Urinary bladder (tissue), 3 donors: ENCODE measurements at regions not wholly inside any gene's neighbourhood (a gene's known extent, or its start where the extent isn't known, plus 50 kb on each side); places are given as distances from the start of the nearest gene placed in this dataset.

ENCODE experiments used
- DNase-seq: peaks from one replicate; pipeline ENCODE4 v3.0.0-alpha.2; 2015; ENCODE audit errors: extremely low spot score
- H3K27ac ChIP-seq: one replicate; pipeline ENCODE4 v1.5.1; 2013; ENCODE audit warnings: low read depth, mild to moderate bottlenecking, moderate library complexity
- H3K36me3 ChIP-seq: one replicate; pipeline ENCODE4 v1.6.1; 2013; ENCODE audit warnings: mild to moderate bottlenecking, moderate library complexity; ENCODE audit not compliant: insufficient read depth
- H3K4me1 ChIP-seq: one replicate; pipeline ENCODE4 v1.6.1; 2013; ENCODE audit warnings: mild to moderate bottlenecking, moderate library complexity; ENCODE audit not compliant: insufficient read depth
- H3K4me3 ChIP-seq: one replicate; pipeline ENCODE4 v1.5.1; 2013; ENCODE audit warnings: low read depth, low read length
- WGBS: extraction: QIAGEN DNeasy Blood & Tissue Kit; methylation state at CpG from one replicate; pipeline ENCODE4 v1.1.7; 2013; 5-methylcytosine and 5-hydroxymethylcytosine counted together
- donor health status: healthy with polysubstance abuse.
- donor health status: healthy.

DNA sequence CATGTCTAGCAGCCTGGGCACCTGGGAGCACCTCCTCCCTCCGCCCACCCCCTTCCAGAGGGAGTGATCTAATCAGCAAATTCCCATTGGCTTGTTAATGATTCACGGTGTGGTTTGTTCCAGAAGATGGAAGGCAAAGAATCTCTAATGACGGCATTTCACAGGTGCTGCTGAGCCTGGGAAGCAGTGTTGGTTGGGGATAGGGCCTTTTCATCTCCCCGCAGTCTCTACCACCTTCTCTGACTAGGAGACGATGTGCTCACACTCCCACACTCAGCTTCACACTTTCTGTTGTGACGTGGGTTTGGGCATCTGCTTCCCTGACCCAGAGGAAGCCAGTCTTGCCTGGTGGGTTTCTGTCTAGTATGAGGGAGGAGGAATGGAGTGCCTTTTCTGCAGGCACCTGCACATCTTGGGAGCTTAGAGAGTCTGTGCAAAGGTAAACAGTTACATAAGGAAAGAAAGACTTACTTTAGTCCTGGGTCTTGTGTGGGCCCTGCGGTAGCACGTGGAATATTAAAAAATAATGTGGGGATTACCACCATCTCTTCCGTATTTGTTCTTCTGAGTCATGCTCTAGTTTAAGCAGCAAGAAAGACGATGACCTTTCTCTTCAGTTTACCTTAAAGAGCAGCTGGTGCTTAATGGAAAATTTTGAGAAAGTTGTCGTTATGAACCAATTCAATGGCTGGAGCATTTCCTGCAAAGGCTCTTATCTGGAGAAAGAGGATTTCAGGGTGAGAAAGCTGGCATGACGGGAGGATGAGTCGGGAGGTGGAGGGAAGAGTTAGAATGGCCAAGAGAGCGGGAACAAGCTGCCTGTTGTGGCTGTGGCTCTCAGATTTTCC lies 70.6 kb upstream of the ARHGAP5 start:
- DNase-seq, result no peak
- Histone ChIP-seq H3K4me1 (no peaks in the 10 kb centered on the region), H3K4me3 (no peak overlapping the region), H3K27ac (no peak overlapping the region), H3K36me3 (no peaks in the 10 kb centered on the region)
- WGBS, result 69% methylated on average over 14 of the region's 14 CpGs

GRCh38 chr14:32007755-32008362 lies 69.2 kb upstream of the ARHGAP5 start:
- Histone ChIP-seq H3K4me1 (no peaks in the 10 kb centered on the region), H3K36me3 (no peaks in the 10 kb centered on the region), H3K27ac (no peak overlapping the region), H3K4me3 (no peak overlapping the region)
- WGBS, result 57% methylated on average over 2 of the region's 2 CpGs
- DNase-seq, result no peak

DNA sequence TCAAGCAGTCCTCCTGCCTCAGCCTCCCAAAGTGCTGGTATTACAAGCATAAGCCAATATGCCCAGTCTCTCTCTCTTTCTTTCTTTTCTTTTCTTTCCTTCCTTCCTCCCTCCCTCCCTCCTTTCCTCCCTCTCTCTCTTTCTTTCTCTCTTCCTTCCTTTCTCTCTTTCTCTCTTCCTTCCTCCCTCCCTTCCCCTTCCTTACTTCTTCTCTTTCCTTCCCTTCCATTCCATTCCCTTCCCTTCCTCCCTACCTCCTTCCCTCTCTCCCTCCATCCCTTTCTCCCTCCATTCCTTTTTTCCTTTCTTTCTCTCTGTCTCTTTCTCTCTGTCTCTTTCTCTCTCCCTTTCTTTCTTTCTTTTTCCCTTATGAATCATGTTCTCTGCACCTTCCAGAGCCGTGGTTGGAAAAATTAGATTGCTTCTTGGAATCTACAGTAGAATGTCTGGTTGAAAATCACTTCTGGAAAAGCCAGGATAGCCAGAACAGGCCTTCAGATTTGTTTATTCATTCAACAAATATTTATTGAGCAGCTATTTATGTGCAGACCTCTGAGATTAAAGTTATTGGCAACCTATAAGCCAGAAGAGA lies 68.4 kb upstream of the ARHGAP5 start:
- H3K36me3 ChIP-seq, result no peaks in the 10 kb centered on the region
- whole genome bisulfite sequencing, result 38% methylated on average over 1 of the region's 1 CpG

GRCh38 chr14:32009221-32009975 lies 67.7 kb upstream of the ARHGAP5 start:
- Histone ChIP-seq H3K4me3 (no peak overlapping the region), H3K4me1 (no peaks in the 10 kb centered on the region), H3K36me3 (no peaks in the 10 kb centered on the region), H3K27ac (no peak overlapping the region)
- WGBS, result 55% methylated on average over 5 of the region's 5 CpGs
- DNase-seq, result no peak

More for the DNA sequence above, 68.4 kb upstream of the ARHGAP5 start:
- Histone ChIP-seq H3K4me3 (no peak overlapping the region), H3K27ac (no peak overlapping the region), H3K4me1 (no peaks in the 10 kb centered on the region)
- DNase-seq, result no peak

GRCh38 chr14:32009976-32010581 lies 67.0 kb upstream of the ARHGAP5 start:
- Histone ChIP-seq H3K4me3 (no peak overlapping the region), H3K36me3 (no peaks in the 10 kb centered on the region), H3K4me1 (no peaks in the 10 kb centered on the region), H3K27ac (no peak overlapping the region)
- WGBS, result 86% methylated on average over 6 of the region's 6 CpGs
- no peak for DNase-seq

- no peaks in the 10 kb centered on the region for H3K36me3 ChIP-seq
- no peak overlapping the region for H3K27ac ChIP-seq
- no peaks in the 10 kb centered on the region for H3K4me1 ChIP-seq
- no peak overlapping the region for H3K4me3 ChIP-seq
- no peak for DNase-seq
- 88% methylated on average over 4 of the region's 4 CpGs for WGBS
Measured at GRCh38 chr14:32010604-32011125, 66.4 kb upstream of the ARHGAP5 start.

GRCh38 chr14:32011225-32011624 lies 65.9 kb upstream of the ARHGAP5 start:
- DNase-seq, result no peak
- Histone ChIP-seq H3K4me3 (no peak overlapping the region), H3K27ac (no peak overlapping the region), H3K36me3 (no peaks in the 10 kb centered on the region), H3K4me1 (no peaks in the 10 kb centered on the region)
- WGBS, result 91% methylated on average over 3 of the region's 3 CpGs

DNA sequence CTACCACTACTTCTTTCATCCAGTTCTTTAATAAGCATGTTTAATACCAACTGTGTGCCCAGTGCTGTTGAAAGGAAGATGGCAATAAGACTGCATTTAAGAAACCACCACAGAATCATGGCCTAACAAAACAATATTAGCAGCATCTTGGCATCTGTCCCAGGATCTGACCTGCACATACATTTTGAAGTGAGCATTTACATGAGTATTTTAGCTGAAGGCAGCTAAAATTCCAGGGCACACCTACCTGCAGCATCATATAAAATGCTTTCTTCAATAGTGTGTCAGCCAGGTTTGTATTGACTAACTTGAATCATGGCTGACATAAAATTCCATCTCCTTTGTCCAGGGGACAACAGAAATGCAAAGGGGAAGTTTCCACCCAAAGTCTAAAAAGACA lies 65.0 kb upstream of the ARHGAP5 start:
- no peak for DNase-seq
- no peaks in the 10 kb centered on the region for H3K4me1 ChIP-seq

GRCh38 chr14:32012571-32012970 lies 64.5 kb upstream of the ARHGAP5 start:
- DNase-seq, result no peak
- WGBS, result 77% methylated on average over 1 of the region's 1 CpG
- no peak overlapping the region for H3K27ac ChIP-seq
- no peaks in the 10 kb centered on the region for H3K36me3 ChIP-seq
- H3K4me3 ChIP-seq, result no peak overlapping the region
- no peaks in the 10 kb centered on the region for H3K4me1 ChIP-seq

More for the DNA sequence above, 65.0 kb upstream of the ARHGAP5 start:
- no peak overlapping the region for H3K27ac ChIP-seq
- no peak overlapping the region for H3K4me3 ChIP-seq
- H3K36me3 ChIP-seq, result no peaks in the 10 kb centered on the region

DNA sequence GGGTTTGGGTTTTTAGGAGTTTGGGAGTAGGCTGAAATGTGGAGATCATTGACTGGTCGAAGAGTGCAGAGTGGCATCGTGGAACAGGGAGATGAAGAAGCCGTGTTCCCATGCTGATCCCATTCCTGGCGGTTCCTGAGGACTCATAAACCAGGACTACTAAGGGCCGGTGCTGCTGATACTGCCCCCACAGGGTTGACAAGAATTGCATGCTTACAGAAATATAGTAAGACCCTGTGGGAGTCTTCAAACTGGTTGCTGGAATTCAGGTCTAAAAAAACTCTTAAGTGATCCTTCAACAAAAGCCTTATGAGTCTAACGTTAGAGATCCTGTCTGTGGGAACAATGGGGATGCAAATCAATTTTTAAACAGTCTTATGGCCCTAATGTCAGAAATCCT lies 64.0 kb upstream of the ARHGAP5 start:
- DNase-seq, result no peak
- Histone ChIP-seq H3K4me1 (no peaks in the 10 kb centered on the region), H3K27ac (no peak overlapping the region), H3K4me3 (no peak overlapping the region), H3K36me3 (no peaks in the 10 kb centered on the region)
- 84% methylated on average over 6 of the region's 6 CpGs for WGBS

DNA sequence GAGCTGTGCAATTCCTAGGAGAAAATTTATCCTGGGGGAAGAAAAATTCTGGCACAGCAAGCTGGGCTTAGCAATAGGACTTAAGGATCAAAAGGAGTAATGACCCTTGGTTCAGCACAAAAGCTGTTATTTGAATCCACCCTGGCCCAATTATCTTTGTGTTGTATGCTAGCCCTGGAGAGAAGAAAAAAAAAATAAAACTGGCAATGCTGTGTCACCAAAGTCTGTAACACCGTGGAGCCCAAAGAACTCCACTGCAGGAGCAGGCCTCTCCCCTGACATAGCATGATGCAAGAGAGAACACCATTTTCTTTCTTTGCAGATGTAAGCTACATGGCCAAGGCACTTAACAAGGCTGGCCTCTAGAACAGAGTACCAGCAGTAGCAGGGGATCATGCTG lies 63.0 kb upstream of the ARHGAP5 start:
- DNase-seq, result no peak
- Histone ChIP-seq H3K27ac (no peak overlapping the region), H3K4me3 (no peak overlapping the region), H3K4me1 (no peaks in the 10 kb centered on the region), H3K36me3 (no peaks in the 10 kb centered on the region)
- 76% methylated on average over 1 of the region's 1 CpG for WGBS

DNA sequence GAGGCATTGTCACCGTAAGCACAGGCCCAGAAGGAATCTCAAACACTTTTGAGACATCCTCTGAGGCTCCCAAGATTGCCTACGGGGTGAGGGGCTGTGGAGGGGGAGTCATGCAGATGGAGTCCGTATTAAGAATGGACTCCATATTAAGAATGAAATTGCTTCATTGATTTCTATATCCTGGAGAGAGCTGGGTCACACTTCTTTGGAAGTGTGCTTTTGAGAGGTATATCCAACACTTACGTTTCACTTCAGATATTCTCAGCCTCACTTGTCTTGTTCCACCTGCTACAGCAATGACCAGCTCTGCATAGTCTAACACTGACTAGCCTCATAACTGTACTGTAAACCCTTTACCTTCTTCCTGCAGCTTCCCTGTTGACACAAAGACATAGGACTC lies 62.6 kb upstream of the ARHGAP5 start:
- 88% methylated on average over 4 of the region's 4 CpGs for WGBS
- Histone ChIP-seq H3K36me3 (no peaks in the 10 kb centered on the region), H3K4me1 (no peaks in the 10 kb centered on the region), H3K27ac (no peak overlapping the region), H3K4me3 (no peak overlapping the region)
- no peak for DNase-seq

GRCh38 chr14:32015166-32015565 lies 61.9 kb upstream of the ARHGAP5 start:
- DNase-seq, result no peak
- no peak overlapping the region for H3K27ac ChIP-seq
- H3K36me3 ChIP-seq, result no peaks in the 10 kb centered on the region
- H3K4me3 ChIP-seq, result no peak overlapping the region
- 99% methylated on average over 4 of the region's 4 CpGs for WGBS
- no peaks in the 10 kb centered on the region for H3K4me1 ChIP-seq
